Stimulated activated CD4-positive, alpha-beta T cell treated with anti-CD3 and anti-CD28 coated beads, Interleukin-1b, Interleukin-23, amount 100 ng/mL, for 4 hours (primary cell): ENCODE measurements at regions not wholly inside any gene's neighbourhood (a gene's known extent, or its start where the extent isn't known, plus 50 kb on each side); places are given as distances from the start of the nearest gene placed in this dataset.
"Not testable (repeated sequence)": the region's sequence is repeated elsewhere in the genome, so short reads cannot be mapped to it uniquely, and the experiment has no call there.

Source experiments
- DNase-seq, 2 donors: peaks; one replicate each; pipeline ENCODE4 v3.0.0-alpha.2; 2020; ENCODE audit warnings: low read depth in 2 of 2

DNA sequence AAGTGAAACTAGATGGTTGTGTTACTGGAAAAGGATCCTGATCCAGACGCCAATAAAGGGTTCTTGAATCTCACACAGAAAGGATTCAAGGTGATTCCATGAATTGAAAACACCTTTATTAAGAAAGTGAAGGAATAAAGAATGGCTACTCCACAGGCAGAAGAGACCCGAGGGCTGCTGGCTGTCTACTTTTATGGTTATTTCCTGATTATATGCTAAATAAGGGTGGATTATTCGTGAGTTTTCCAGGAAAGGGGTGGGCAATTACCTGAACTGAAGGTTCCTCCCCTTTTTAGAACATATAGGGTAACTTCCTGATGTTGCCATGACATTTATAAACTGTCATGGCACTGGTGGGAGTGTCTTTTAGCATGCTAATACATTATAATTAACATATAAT, 50.9 kb upstream of the WARS2 start:
- no peak for DNase-seq

DNA sequence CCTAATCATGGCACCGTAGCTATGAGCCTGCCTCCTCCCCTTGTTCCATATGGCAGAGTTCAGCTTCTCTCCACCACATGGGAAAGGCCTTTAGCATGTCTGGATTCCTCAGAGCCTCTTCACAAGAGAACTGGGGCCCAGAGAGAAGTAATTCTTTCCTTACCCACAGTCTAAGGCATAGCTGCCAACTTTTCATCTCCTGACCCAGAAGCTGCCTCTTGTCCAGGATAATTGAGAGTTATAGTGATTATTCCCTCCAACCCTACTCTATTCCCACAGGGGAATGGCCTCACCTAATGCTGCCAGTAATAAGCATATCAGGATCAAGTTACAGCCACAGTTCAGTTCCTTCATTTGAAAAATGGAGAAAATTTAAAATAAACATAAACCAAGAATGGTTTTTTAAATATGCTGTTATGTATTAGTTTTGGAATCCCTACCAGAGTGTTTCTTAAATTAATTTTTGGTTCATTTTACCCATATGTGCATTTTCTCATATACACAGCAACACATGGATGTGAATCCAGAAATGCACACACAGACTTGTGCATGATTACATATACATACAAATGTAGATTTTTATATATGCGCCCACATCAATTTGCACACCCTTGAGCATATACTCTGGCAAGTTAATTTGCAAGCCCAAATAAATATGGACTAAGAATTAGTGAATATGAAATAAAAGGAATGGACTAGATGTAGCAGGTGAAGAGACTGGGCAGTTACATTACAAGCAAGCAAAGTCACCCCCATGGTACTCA, 63.9 kb upstream of the WARS2 start:
- DNase-seq: no peak

DNA sequence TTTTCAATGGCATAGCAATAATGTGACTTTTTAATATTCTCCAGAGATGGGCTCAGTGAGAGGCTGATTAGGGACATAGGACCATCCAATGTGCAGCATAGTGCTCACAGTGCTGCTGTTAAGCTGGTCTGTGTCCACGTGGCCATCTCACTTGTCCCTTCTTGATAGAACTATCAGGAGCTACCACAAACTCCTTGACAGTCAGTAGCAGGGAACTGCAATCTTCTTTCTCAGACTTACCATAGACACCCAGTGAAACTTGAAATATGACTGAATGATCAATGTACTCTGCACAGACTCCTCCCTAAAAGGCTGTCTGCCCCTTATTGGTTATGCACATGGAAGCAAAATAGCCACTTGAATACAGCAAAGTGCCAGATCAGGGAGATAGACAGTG, 64.5 kb upstream of the WARS2 start:
- DNase-seq: no peak

DNA sequence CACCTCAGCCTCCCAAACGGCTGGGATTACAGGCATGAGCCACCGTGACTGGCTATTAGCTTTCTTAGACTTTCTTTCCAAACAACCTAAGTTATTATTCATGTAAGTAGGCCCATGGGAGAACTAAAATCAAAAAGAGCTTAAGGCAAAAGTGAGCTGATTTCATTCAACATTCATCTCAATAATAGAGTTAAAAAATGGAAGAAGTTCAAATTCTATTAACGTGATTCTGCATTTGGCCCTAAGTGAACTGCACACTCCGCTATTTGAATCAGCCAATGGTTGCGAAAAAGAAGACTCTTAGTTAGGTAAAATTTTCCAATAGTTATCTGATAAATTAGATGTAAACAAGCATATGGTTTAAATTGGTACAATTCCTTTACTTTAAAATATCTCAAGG, 68.6 kb upstream of the WARS2 start:
- DNase-seq: no peak

DNA sequence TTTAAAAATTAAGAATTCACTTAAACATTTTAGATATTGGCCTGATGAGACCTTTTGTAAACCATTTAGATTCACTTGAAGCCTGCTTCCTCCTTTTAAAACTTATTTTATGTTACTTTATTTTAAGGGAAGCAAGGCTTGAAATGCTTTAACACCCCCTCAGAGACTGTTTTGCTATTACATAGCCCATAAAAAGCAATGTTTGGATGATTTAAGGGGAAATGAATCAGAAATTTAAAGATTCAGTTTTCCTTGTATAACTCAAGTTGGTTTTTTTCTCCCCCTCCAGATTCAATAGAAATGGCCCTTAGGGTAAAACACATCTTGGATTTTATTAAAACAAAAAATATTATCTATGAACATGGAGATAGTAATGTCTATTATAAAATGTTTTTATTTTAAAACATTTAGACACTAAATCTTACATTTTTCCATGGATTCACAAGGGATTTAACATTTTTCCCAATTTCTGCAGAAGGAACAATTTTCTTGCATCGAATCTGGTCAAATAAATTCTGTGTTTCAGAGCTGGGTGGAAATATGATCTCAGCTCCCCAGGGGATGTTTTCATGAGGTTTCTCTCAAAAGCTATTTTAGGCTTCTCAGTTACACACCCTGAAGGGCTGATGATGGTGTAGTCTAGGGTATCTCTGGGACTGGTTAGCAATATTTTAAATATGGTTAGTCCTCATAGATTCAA, 69.3 kb upstream of the WARS2 start:
- no peak for DNase-seq

DNA sequence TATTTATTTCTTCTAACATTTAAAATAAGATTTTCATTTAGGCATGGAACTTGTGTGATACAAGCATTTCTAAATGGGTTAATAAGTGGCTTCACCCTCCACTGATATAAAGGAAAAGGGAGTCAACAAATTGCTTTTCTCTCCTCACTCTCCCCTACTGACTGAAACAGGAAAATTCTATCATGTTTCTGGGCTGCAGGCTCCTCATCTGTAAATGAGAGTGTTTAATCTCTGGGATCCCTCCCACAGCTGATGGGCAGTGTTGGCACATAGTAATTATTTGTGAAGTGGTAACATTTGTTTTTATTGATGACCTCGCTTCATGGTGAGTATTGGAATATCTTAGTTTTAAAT, 69.8 kb upstream of the WARS2 start:
- DNase-seq: no peak

DNA sequence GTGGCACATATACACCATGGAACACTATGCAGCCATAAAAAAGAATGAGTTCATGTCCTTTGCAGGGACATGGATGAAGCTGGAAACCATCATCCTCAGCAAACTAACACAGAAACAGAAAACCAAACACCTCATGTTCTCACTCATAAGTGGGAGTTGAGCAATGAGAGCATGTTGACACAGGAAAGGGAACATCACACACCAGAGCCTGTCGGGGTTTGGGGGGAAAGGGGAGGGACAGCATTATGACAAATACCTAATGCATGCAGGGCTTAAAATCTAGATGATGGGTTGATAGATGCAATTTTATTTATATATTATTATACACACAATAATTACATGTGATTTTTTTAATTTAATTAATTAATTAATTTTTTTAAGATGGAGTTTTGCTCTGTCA, 72.8 kb upstream of the WARS2 start:
- not testable (repeated sequence) for DNase-seq

DNA sequence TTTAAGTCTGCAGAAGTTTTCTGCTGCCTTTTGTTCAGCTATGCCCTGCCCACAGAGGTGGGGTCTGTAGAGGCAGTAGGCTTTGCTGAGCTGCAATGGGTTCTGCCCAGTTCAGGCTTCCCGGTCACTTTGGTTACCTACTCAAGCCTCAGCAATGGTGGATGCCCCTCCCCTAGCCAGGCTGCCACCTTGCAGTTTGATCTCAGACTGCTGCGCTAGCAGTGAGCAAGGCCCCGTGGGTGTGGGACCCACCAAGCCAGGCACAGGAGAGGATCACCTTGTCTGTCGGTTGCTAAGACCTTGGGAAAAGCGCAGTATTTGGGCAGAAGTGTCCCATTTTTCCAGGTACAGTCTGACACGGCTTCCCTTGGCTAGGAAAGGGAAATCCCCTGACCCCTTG, 74.5 kb upstream of the WARS2 start:
- not testable (repeated sequence) for DNase-seq

DNA sequence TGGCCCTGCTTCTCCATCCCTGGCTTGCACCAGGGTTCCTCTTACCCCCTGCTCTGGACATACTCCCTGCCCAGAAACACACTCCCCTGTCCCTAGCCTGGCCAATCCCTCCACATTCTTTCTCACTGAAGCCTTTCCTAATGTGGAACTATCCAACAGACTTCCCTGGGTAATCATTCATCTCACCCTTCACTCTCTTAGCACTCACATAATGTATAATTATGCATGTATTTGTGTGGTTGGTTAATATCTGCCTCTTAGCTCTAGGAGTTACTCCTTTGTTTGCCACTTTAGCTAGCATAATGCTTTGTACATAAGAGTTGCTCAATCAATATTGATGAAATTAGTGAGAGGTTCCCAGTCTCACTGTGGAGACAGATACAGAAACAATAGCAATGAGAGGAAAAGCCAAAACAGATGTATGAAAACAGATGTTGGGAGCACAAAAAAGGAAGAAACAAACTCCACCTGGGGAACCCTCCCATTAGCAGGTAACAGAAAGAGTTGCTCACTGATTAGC, 76.9 kb upstream of the WARS2 start:
- no peak for DNase-seq

DNA sequence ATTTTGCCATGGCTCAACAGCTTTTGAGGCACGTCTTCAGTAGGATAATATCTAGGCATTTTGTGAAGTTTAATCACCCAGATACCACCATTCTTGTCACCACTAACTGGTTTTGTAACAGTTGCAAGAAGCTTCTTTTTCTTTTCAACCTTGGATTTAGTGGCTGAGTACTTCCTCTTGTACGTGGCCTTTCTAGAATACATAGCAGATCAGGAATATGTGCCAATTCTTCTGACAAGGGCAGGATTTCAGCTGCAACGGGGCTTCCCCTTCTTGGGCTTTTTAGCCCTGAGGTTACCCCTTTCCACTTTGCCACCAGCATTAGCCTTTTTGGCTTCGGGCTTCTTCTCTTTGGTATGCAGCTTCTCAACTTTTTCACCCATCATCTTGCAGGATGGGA, 79.3 kb upstream of the WARS2 start:
- DNase-seq: no peak

DNA sequence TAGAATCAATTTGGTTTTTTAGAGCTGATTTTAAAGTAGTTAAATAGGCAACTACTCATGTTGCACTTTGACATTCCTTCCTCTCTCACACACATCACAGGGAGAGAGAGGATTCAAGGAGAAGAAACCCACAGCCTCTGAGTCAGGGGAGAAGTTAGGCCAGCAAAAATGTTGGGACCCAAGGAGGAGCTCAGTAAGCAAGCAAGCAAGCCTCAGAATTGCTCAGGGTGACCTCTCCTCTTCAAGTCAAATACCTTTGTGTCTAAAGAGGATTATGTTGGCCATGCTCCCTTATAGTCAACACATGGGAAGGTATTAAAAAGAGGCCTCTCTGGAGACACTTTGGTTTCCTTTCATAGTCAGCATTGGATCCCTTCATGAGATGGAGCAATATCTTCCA, 80.5 kb upstream of the WARS2 start:
- DNase-seq: no peak

DNA sequence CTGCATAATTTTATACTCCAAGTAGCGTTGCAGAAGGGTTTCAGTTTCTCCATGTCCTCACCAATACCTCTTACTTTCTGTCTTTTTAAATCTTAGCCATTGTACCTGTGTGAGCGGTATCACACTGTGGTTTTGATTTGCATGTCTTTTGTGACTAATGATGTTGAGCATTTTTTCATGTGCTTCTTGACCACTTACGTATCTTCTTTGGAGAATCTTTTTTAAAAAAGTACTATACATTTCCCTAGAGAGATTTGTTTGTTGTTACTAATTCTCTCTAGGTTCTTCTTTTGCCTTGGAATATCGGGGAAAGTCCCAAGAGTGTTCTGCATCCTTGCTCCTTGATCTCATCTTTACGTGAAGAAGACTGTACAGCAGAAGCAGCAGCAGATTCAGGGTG, 81.8 kb upstream of the WARS2 start:
- no peak for DNase-seq

DNA sequence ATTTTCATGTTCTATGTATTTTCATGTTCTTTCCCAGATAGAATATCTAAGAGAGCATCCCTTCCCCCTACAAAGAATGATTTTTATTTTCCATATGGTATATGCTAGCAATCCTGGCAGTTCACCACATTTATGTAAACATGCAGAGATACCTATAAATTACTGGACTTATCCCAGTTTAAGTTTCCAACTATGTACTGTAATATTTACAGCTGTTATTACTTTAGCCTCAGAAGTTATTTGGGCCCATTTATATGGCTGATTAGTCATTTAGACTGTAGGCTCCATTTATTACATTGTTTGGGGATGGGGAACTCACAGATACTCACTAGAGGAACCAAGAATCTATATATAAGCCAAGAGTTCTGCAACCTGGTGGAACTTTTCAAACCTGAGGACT, 84.8 kb upstream of the WARS2 start:
- no peak for DNase-seq

DNA sequence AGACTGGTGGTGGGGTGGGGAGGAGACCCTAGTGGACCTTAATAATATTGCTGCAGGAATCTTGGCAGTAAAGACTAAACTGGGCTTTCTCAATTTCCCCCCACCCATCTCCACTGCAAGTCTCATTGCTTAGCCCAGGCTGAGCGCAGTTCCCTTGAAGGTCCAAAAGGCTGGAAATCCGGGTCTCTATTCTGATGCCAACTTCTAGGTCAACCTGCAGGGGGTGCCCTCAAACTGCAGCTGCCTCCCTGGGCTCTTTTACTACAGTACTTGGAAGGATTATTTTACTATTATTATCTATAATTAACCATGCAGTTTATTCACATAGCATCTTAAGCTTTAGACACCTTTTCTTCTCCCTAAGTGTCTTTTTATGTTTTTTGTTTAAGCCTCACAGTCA, 85.4 kb upstream of the WARS2 start:
- DNase-seq: no peak

DNA sequence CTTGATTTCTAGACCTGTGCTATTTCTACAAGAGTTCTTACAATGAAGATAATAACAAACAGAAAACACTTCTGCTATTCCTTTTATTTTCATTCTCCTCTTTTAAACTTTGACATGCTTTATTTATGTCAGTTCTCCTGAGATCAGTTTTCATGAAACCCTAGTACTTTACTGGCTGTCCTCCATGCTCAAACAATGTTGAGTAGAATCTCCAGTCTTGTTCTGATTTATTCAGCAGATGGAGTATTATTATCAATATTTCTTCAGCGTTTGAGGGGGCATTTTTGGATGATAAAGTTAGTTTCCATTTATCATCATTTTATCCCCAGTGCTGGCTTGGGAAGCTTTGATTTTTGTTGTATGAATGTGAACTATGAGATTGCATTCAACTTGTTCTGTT, 85.9 kb upstream of the WARS2 start:
- DNase-seq: no peak

DNA sequence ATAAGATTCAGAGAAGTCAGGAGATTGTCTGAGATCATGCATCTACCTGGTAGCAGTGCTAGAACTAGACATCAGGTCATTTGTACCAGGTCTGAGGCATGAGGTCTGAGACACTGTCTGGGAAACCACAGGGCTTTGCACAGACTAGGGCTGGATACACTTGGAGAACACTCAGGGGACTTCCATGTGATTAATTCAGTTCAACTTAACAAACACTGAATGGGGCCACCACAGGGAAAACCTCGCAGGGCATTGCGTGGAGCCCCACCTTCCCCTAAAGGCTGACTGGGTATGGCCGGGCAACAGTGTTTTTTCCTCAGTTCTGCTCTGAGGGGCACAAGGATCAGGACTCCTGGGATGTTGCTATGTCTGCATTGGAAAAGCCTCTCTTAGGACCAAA, 86.5 kb upstream of the WARS2 start:
- DNase-seq: no peak

DNA sequence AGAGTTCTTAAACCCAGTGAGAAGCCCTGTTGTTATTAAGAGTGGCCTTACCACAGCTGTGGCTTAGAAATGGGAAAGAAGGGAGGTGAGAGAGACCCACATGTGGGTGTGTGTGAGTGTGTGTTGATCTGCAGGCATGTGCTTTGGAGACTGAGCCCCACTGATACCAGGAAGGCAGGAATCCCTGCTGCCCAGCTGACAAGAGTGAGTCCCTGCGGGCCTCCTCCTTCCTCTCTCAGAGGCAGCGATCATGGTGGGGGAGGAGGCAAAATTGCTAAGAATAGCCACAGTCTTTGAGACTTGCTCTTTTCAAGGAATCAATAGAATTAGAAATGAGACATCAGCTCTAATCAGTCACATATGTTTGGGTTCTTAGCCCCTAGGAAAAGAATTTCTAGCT, 87.0 kb upstream of the WARS2 start:
- DNase-seq: no peak

DNA sequence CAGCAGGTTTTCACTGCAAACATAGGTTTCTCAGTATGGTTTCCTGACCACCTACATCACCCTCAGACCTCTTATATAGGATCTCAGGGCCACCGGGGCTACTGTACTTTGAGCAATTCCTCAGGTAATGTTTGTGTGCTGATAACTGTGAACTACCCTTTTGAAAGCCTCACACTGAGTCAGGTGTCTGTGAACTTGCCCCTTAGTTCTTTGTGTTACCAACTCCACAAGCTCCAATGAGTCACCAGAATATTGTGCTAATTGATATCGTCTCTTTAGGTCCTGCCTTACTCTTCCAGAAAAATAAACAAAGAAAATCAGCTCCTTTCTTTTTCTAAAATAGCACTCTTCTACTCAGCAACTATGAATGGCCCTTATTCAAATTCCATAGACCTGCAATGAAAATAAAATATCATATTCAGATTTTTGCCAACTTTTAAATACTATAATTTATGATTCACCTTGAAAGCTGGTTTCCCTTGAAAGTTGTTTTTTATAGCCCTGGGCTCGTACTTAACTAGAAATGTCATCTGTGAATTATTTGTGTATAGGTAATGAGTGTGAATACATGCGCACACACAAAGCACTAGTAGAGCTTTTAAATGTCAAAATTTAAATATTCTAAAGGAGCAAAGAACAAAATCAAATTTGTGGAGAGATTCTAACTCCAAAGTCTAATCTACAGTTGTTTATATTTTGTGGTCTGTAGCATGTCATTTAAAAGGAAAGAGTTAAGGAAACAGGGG, 88.1 kb upstream of the WARS2 start:
- no peak for DNase-seq

DNA sequence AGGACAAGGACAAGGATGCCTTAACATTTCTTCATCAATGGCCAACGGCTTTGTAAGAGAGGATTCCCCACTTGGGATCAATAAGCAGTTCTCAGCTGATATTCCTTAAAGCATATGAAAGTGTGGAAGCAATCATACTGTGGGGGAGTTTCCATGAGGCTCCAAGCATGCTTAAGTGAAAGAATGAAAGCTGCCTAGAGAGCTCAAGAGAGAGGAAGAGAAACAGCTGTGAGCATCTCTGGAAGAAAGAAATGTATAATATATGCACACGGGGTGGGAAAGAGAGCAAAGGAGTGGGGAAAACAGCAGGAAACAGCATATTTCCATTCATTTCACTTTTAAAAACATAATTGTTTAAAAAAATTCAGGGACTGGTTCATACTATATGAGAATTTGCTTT, 94.7 kb upstream of the WARS2 start:
- no peak for DNase-seq

DNA sequence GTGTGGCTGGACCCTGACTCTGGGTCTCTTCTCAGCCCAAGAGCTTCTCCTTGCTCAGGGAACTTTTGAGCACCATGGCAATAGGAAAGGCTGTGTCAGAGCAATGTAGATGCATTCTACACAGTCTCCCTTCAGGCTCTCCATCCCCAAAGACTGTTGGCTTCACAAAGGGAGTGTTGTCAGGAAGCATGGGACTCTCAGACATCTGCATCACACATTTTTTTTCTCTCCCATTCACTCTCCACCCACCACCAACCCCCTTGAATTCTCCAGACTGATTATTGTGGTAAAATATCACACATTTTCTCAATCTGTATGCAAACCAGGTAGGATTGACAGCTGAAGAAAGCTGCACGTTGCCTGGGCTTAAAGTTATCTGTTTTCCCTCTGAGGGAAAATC, 105.4 kb upstream of the WARS2 start:
- no peak for DNase-seq

DNA sequence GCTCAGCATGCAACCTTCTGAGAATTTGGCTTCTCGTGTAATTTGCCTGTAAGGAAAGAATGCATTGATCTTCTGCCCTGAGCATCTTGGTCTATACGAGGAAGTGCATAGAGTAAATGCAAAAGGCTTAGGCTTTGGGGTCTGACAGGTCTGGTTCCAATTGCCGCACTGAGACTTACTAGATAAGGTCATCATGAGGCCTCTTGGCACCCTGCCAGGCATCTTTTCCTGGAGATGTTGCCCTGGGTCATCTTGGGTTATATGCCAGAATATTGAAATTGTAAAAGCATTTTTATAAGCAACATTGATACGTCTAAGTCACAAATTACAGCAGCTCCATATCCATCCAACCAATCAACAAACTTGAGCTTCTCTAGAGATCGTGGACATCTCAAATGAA, 108.8 kb upstream of the WARS2 start:
- DNase-seq: no peak

DNA sequence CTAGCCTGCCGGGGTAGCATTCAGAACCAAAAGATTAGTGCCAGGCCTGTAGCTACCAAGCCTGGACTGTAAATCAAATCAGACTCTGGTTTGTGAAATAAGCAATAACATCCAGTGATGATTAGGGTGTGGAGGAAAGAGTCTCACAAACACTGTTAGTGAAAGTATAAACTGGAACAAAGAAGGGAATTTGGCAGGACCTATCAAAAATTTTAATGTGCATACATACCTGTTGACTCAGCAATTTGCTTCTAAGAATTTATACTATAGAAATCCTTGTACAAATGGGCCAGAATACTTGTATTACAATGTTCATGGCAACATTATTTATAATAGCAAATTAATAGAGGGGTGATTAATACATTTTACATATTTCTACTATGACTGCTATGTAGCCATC, 109.8 kb upstream of the WARS2 start:
- no peak for DNase-seq

DNA sequence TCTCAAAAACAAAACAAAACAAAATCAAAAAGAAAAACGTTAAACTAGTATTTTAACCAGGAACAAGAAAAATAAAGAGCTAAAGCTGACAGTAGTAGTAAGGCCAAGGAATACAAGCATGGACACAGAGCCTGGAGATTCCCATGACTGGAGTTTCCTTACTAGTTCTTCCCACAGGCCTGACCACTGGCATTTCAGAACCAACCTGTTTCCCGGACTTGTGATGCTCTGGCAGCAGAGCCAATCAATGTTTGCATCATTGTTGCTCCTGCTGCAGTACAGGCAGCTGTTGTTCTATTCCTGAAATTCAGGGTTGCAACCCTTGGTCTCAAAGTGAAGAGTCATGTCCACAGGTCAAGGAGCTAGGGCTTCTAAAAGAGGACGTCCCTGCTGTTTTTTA, 111.3 kb upstream of the WARS2 start:
- DNase-seq: no peak
